ENCODE measurements at regions not wholly inside any gene's neighbourhood (a gene's known extent, or its start where the extent isn't known, plus 50 kb on each side); places are given as distances from the start of the nearest gene placed in this dataset.

GRCh38 chr6:21371061-21371460 lies 222.5 kb upstream of the SOX4 start:
- Histone ChIP-seq H3K79me2 (ENCODE audit: insufficient read depth, low read length) (no peaks in the 10 kb centered on the region), H3K4me2 (ENCODE audit: insufficient read depth, low read length) (no peak overlapping the region), H4K20me1 (ENCODE audit: insufficient read depth, low read length) (no peaks in the 10 kb centered on the region), H2AFZ (ENCODE audit: low read depth, low read length) (no peak overlapping the region), H3K27ac (ENCODE audit: low read length) (no peak overlapping the region), H3K9me3 (ENCODE audit: insufficient read depth, low read length, severe bottlenecking) (no peaks in the 10 kb centered on the region), H3K27me3 (ENCODE audit: insufficient read depth, low read length, poor library complexity) (no peaks in the 10 kb centered on the region), H3K9ac (ENCODE audit: low read depth, low read length) (no peak overlapping the region), H3K36me3 (ENCODE audit: insufficient read depth, low read length) (no peaks in the 10 kb centered on the region), H3K4me3 (ENCODE audit: low read depth in 1 of 2, low read length in 2 of 2) (no peak overlapping the region), H3K4me1 (ENCODE audit: insufficient read depth, low read length) (no peaks in the 10 kb centered on the region)
- no peak for DNase-seq
- TF ChIP-seq EZH2 (IDR thresholded peaks at IDR 0.05; ENCODE audit: borderline replicate concordance, low read depth, low read length, severe bottlenecking) (no peak), CTCF (IDR thresholded peaks at IDR 0.05; ENCODE audit: borderline replicate concordance, extremely low read depth, low read length, poor library complexity, severe bottlenecking) (no peak)
- peak; percentile 48; the same call in 2 of the 3 replicates for ATAC-seq (ENCODE audit: insufficient read depth, low read depth)

GRCh38 chr6:21371676-21372171 lies 221.8 kb upstream of the SOX4 start:
- H3K4me2 ChIP-seq (ENCODE audit: insufficient read depth, low read length) = no peak overlapping the region
- H3K36me3 ChIP-seq (ENCODE audit: insufficient read depth, low read length) = no peaks in the 10 kb centered on the region
- no peak overlapping the region for H2AFZ ChIP-seq (ENCODE audit: low read depth, low read length)
- H3K9me3 ChIP-seq (ENCODE audit: insufficient read depth, low read length, severe bottlenecking) = no peaks in the 10 kb centered on the region
- no peak overlapping the region for H3K9ac ChIP-seq (ENCODE audit: low read depth, low read length)
- no peaks in the 10 kb centered on the region for H3K4me1 ChIP-seq (ENCODE audit: insufficient read depth, low read length)
- no peaks in the 10 kb centered on the region for H3K27me3 ChIP-seq (ENCODE audit: insufficient read depth, low read length, poor library complexity)
- H3K79me2 ChIP-seq (ENCODE audit: insufficient read depth, low read length) = no peaks in the 10 kb centered on the region
- H3K27ac ChIP-seq (ENCODE audit: low read length) = no peak overlapping the region
- no peak for DNase-seq
- H4K20me1 ChIP-seq (ENCODE audit: insufficient read depth, low read length) = no peaks in the 10 kb centered on the region
- TF ChIP-seq CTCF (IDR thresholded peaks at IDR 0.05; ENCODE audit: borderline replicate concordance, extremely low read depth, low read length, poor library complexity, severe bottlenecking) (no peak), EZH2 (IDR thresholded peaks at IDR 0.05; ENCODE audit: borderline replicate concordance, low read depth, low read length, severe bottlenecking) (no peak)
- no peak for ATAC-seq (ENCODE audit: insufficient read depth, low read depth)
- H3K4me3 ChIP-seq (ENCODE audit: low read depth in 1 of 2, low read length in 2 of 2) = no peak overlapping the region

GRCh38 chr6:21375151-21376116 lies 218.1 kb upstream of the SOX4 start:
- ATAC-seq (ENCODE audit: insufficient read depth, low read depth) (no peak), DNase-seq (no peak)
- Histone ChIP-seq H4K20me1 (ENCODE audit: insufficient read depth, low read length) (no peaks in the 10 kb centered on the region), H2AFZ (ENCODE audit: low read depth, low read length) (peak overlapping the region; percentile 22; the same call in 1 of the 2 replicates), H3K4me1 (ENCODE audit: insufficient read depth, low read length) (no peaks in the 10 kb centered on the region), H3K9ac (ENCODE audit: low read depth, low read length) (no peak overlapping the region), H3K4me3 (ENCODE audit: low read depth in 1 of 2, low read length in 2 of 2) (no peak overlapping the region), H3K79me2 (ENCODE audit: insufficient read depth, low read length) (no peaks in the 10 kb centered on the region), H3K27me3 (ENCODE audit: insufficient read depth, low read length, poor library complexity) (no peaks in the 10 kb centered on the region), H3K27ac (ENCODE audit: low read length) (no peak overlapping the region), H3K36me3 (ENCODE audit: insufficient read depth, low read length) (no peaks in the 10 kb centered on the region), H3K9me3 (ENCODE audit: insufficient read depth, low read length, severe bottlenecking) (no peaks in the 10 kb centered on the region), H3K4me2 (ENCODE audit: insufficient read depth, low read length) (no peak overlapping the region)
- no peak for TF ChIP-seq CTCF (IDR thresholded peaks at IDR 0.05; ENCODE audit: borderline replicate concordance, extremely low read depth, low read length, poor library complexity, severe bottlenecking)
- TF ChIP-seq EZH2 (IDR thresholded peaks at IDR 0.05; ENCODE audit: borderline replicate concordance, low read depth, low read length, severe bottlenecking) = no peak

All from DND-41 (cell line).